ENCODE measurements at regions not wholly inside any gene's neighbourhood (a gene's known extent, or its start where the extent isn't known, plus 50 kb on each side); places are given as distances from the start of the nearest gene placed in this dataset.

GRCh38 chr1:68551459-68551858 is 54.6 kb upstream of the DEPDC1 start:
- DNase-seq (no peak), ATAC-seq (ENCODE audit: low read depth) (no peak)
- CTCF ChIA-PET, result no interaction called here
- H3K9me3 Mint-ChIP-seq, result peaks cover 14% of the 10 kb centered on the region
- intact Hi-C loops (cut with micrococcal nuclease), result no loop called here
- POLR2A ChIA-PET, result no interaction called here
- no peaks in the 10 kb centered on the region for H3K4me1 Mint-ChIP-seq
- H3K4me3 Mint-ChIP-seq, result no peak overlapping the region
- TF ChIP-seq, protein P1, sequence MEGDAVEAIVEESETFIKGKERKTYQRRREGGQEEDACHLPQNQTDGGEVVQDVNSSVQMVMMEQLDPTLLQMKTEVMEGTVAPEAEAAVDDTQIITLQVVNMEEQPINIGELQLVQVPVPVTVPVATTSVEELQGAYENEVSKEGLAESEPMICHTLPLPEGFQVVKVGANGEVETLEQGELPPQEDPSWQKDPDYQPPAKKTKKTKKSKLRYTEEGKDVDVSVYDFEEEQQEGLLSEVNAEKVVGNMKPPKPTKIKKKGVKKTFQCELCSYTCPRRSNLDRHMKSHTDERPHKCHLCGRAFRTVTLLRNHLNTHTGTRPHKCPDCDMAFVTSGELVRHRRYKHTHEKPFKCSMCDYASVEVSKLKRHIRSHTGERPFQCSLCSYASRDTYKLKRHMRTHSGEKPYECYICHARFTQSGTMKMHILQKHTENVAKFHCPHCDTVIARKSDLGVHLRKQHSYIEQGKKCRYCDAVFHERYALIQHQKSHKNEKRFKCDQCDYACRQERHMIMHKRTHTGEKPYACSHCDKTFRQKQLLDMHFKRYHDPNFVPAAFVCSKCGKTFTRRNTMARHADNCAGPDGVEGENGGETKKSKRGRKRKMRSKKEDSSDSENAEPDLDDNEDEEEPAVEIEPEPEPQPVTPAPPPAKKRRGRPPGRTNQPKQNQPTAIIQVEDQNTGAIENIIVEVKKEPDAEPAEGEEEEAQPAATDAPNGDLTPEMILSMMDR (IDR thresholded peaks at IDR 0.05), result no peak
- no peak overlapping the region for H3K27ac Mint-ChIP-seq
- H3K27me3 Mint-ChIP-seq, result no peaks in the 10 kb centered on the region
- H3K36me3 Mint-ChIP-seq (ENCODE audit: low read depth), result no peaks in the 10 kb centered on the region

DNA sequence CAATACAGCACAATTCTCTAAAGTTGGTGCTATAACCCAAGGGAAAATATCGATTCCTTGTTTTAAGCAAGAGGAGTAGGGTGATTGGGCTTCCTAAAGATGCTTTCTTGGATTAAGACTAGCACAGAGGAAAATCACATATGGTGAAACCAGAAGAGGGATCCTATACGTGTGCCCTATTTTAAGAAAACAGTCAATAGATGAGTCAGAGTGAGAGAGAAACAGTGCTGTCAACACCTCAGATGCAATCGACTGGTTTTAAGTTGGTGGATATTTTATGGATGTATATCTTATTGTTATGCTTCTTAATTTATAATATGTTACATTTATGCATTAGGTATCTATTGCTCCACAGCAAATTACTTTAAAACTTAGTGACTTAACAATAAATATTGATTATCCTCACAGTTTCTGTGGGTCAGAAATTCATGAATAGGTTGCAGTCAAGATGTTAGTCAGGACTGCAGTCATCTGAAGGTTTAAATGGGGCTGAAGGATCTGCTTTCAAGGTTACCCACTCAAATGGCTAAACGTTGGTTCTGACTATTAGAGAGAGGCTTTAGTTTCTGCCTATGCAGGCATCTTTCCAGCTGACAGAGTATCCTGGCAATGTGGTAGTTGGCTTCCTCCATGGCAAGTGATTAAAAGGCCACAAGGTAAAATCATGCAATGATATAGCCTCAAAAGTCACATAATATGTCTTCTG is 61.6 kb upstream of the DEPDC1 start:
- DNase-seq, result no peak
- TF ChIP-seq, protein P1 (IDR thresholded peaks at IDR 0.05), result no peak
- Mint-ChIP-seq H3K27me3 (no peaks in the 10 kb centered on the region), H3K36me3 (ENCODE audit: low read depth) (no peaks in the 10 kb centered on the region), H3K4me1 (no peaks in the 10 kb centered on the region), H3K4me3 (no peak overlapping the region), H3K27ac (no peak overlapping the region), H3K9me3 (peaks cover 1% of the 10 kb centered on the region)
- CTCF ChIA-PET, result no interaction called here
- intact Hi-C loops (cut with micrococcal nuclease), result no loop called here
- POLR2A ChIA-PET, result no interaction called here
- ATAC-seq (ENCODE audit: low read depth), result no peak

- ChIA-PET POLR2A (no interaction called here), CTCF (no interaction called here)
- Mint-ChIP-seq H3K4me1 (no peaks in the 10 kb centered on the region), H3K27me3 (peaks cover 1% of the 10 kb centered on the region), H3K4me3 (no peak overlapping the region), H3K36me3 (ENCODE audit: low read depth) (no peaks in the 10 kb centered on the region), H3K27ac (no peak overlapping the region), H3K9me3 (no peaks in the 10 kb centered on the region)
- no peak for DNase-seq
- TF ChIP-seq, protein P1 (IDR thresholded peaks at IDR 0.05), result no peak
- ATAC-seq (ENCODE audit: low read depth), result no peak
- intact Hi-C loops (cut with micrococcal nuclease), result no loop called here
These were observed 69.0 kb upstream of the DEPDC1 start for GRCh38 chr1:68565923-68566322.

GRCh38 chr1:68570871-68571270 is 74.0 kb upstream of the DEPDC1 start:
- Mint-ChIP-seq H3K4me1 (no peaks in the 10 kb centered on the region), H3K4me3 (no peak overlapping the region), H3K27ac (no peak overlapping the region), H3K36me3 (ENCODE audit: low read depth) (no peaks in the 10 kb centered on the region), H3K9me3 (no peaks in the 10 kb centered on the region), H3K27me3 (peaks cover 1% of the 10 kb centered on the region)
- CTCF ChIA-PET, result no interaction called here
- intact Hi-C loops (cut with micrococcal nuclease), result no loop called here
- TF ChIP-seq, protein P1 (IDR thresholded peaks at IDR 0.05), result no peak
- POLR2A ChIA-PET, result no interaction called here
- ATAC-seq (ENCODE audit: low read depth), result no peak
- DNase-seq, result no peak

DNA sequence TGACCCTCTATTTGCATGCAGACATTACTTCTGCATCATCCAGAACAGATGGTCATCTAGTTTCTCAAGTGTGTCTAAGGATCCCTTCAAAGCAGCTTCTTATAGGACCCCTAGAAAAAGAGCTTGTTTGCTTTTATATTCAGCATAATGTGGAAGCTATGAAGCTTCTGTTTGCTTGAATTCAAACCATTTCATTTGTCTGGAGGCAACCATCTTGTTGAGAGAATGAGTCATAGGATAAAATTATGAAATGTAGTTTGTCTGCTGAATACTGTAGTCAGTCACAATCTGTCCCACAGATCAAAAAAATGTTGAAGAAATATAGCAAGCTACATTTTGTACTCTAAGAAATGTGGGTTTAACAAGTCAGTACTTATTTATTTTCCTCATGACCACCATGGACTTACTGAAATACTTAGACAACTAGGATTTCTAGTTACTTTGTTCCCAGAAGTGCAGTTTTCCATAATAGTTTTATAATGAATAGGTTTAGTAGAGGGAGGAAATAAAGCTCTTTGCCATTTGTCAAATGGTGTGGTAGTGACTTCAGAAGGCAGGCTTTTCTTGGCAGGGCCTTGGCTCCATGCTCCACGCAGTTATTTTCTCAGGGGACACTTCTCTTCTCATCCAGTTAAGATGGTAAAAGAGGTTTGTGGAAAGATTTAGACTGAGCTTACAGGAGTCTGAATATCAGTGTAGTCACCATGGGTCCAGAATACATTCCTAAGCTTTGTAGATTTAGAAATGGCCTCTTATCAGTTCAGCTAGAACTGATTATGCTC is 74.8 kb upstream of the DEPDC1 start:
- POLR2A ChIA-PET, result no interaction called here
- Mint-ChIP-seq H3K27ac (no peak overlapping the region), H3K9me3 (no peaks in the 10 kb centered on the region), H3K27me3 (peaks cover 1% of the 10 kb centered on the region), H3K36me3 (ENCODE audit: low read depth) (no peaks in the 10 kb centered on the region), H3K4me1 (no peaks in the 10 kb centered on the region), H3K4me3 (no peak overlapping the region)
- TF ChIP-seq, protein P1 (IDR thresholded peaks at IDR 0.05), result no peak
- no peak for DNase-seq
- intact Hi-C loops (cut with micrococcal nuclease), result no loop called here
- no peak for ATAC-seq (ENCODE audit: low read depth)
- CTCF ChIA-PET, result no interaction called here

Data from activated B cell treated with CpG ODN at 0.5 μM for 24 hours (primary cell).